G401 (cell line): ENCODE measurements at regions not wholly inside any gene's neighbourhood (a gene's known extent, or its start where the extent isn't known, plus 50 kb on each side); places are given as distances from the start of the nearest gene placed in this dataset.
"Not testable (repeated sequence)": the region's sequence is repeated elsewhere in the genome, so short reads cannot be mapped to it uniquely, and the experiment has no call there.

Experiments
- DNase-seq: peaks from one replicate; pipeline ENCODE4 v3.0.0-alpha.2; 2015; ENCODE audit warnings: low spot score
- in situ Hi-C: cut with HindIII; loops from 2 replicates; pipeline ENCODE4 v1.10.0; 2016; ENCODE audit warnings: low sequenced_read_pairs, mixed read lengths

- DNase-seq = no peak
- in situ Hi-C loops = no loop called here
Measured at GRCh38 chr2:8558956-8559355, 122.9 kb upstream of the ID2 start.

DNA sequence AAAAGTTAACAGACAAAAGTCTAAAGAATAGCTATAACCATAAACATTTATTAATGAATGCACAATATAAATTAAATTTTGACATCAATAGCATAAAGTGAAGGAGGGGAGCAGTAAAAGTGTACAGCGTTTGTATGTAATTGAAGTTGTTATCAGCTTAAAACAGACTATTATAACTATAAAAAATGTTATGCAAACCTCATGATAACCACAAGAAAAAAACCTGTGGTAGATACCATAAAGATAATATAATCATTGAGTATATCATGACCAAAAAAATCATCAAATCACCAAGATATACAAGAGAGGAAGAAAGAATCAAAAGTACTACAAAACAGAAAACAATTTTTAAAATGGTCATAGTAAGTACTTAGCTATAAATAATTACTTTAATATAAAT, 122.1 kb upstream of the ID2 start:
- DNase-seq = no peak
- in situ Hi-C loops = no loop called here

- in situ Hi-C loops, DNase-seq: not testable (repeated sequence)
Measured at GRCh38 chr2:8561692-8562091, 120.2 kb upstream of the ID2 start.

- no peak for DNase-seq
- in situ Hi-C loops = no loop called here
Measured at GRCh38 chr2:8563814-8564474, 117.9 kb upstream of the ID2 start.

- in situ Hi-C loops = no loop called here
- no peak for DNase-seq
Measured at GRCh38 chr2:8564475-8564874, 117.4 kb upstream of the ID2 start.

DNA sequence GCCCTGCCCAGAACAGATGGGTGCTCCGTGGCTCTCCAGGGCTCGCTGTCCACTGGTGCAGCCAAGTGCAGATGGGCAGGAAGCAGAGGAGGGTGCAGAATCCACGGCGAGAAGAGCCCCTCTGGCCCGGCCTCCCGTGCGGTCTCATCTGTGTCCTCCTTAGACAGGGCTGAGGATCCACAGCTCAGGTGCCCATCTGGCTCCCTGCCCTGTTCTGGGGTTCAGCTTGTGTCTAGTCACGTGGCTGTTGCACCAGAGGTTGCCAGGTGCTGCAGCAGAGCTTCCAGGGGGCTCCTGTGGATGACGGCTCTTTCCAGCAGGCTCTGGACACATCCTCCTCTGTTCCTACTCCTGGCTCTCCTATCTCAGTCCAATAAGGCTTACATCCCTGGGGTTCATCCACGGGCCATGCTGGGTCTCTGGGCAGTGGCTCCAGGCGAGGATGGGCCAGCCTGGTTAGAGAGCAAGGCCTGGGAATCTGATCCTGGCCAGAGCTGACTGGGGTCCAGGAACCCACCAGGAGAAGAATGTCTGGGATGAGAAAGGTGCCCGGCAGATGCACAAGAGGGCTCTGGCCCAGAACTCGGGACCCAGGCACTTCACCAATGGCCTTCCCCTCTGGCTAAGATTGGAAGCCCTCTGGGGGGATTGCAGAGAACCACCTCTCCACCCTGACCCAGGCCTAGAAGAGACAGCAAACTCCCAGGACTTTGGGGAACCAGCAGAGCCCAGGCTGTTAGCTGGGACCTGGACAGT, 116.3 kb upstream of the ID2 start:
- no peak for DNase-seq
- in situ Hi-C loops = no loop called here

- in situ Hi-C loops = no loop called here
- DNase-seq = no peak
Measured at GRCh38 chr2:8566155-8566670, 115.6 kb upstream of the ID2 start.

- DNase-seq = no peak
- in situ Hi-C loops = no loop called here
Measured at GRCh38 chr2:8566774-8567468, 114.9 kb upstream of the ID2 start.

DNA sequence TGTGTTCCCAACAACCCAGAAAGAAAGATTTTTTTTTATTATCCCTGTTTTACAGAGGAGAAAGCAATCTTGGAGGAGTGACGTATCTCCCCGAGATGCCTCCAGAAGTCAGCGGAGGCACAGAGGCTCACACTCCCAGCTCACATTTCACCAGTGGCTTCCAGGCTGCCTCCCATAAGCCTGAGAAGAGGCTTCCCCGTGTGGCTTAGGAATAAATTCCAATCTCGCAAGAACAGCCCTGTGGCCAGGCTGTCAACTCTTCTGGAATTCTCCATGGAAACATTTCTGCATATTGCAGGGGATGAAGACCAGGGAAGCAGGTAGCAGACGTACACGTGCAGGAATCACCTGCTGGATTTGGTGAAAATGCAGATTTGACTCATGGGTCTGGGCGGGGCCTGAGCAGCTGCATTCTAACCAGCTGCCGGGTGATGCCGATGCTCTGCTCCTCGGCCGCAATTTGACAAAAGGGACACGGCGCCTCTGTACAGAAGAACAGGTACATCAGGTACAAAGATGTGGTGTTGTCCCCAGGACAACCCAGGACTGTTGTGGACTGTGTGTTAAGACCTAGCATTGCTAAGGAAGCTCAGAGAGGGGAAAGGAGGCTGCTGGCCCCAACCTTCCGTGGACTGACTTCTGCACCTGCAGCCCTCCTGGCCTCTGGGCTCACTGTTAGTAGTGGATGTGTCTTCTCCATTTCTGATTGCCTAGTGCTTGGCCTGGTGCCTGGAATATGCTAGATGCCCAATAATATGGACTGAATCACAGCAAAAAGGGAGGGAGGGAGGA, 114.2 kb upstream of the ID2 start:
- in situ Hi-C loops = no loop called here
- no peak for DNase-seq

DNA sequence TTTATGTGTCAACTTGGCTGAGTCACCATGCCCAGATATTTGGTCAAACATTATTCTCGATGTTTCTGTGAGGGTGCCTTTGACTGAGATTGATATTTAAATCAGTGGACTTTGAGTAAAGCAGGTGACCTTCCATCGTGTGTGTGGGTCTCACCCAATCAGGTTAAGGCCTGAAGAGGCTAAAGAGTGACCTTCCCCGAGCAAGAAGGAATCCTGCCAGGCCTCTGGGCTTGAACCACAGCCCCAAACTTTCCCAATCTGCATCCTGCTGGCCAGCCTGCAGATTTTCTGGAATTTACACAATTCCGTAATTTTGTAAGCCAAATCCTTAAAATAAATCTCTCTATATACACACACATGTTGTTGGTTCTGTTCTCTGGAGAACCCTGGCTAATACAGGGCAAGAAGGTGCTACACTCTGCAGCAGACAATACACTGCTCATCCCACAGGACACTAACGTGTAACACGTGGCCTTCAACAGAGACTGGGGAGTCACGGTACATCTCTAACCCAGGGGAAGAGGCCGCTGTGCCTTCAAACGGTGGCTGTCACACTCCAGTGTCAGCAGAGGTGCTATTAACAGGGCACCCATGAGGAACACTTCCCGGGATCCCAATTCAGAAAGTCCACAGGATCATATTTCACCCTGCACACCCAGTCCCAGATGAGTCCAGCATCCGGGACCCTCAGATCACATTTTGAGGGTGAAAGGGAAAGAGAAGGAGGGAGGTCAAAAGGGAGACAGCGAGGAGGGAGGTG, 113.1 kb upstream of the ID2 start:
- in situ Hi-C loops = no loop called here
- no peak for DNase-seq

GRCh38 chr2:8569332-8569930, 112.4 kb upstream of the ID2 start:
- in situ Hi-C loops = no loop called here
- no peak for DNase-seq

DNA sequence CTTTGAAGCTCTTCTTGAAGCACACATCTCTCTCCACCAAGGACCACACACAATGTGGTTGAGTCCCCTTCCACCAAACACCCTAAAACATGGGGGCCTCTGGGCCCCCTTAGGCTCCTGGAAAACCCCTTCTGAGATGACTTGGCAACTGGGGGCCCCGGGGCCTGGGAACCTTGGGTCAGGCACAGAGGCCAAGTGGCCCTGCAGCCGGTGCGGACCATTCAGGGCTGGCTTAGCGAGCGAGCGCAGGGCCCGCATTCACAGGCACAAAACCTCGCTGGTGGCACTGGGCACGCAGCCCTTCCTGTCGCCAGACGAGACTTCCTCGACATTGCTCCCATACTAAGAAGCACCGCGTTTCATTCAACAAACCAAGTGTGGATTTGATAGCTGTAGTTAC, 111.2 kb upstream of the ID2 start:
- no peak for DNase-seq
- in situ Hi-C loops = no loop called here

GRCh38 chr2:8571301-8571791, 110.5 kb upstream of the ID2 start:
- in situ Hi-C loops = no loop called here
- no peak for DNase-seq

- no peak for DNase-seq
- in situ Hi-C loops = no loop called here
Measured at GRCh38 chr2:8571792-8572499, 109.9 kb upstream of the ID2 start.

DNA sequence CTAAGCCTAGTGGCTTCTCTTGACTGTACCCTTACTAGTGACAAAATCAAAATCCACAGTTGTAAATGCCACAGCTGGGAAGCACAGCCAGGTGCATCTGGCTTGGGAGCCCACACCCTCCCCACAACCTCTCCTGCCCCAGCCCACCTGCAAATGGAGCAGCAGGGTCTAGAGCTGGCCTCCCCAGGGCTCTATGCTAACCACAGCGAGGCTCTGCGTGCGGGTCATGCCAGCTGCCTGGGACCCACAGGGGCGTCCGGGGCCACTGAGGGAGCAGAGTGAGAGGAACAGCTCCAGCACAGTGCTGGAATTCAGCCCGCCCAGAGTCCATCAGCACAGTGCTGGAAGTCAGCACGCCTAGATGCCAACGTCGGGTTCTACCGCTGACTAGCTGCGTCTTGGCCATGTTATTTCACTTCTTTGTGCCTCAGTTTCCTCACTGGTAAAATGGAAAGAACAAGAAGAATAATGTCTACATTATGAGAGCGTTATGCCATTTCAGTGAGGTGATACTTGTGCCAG, 109.1 kb upstream of the ID2 start:
- DNase-seq = no peak
- in situ Hi-C loops = no loop called here

GRCh38 chr2:8573234-8573941, 108.5 kb upstream of the ID2 start:
- in situ Hi-C loops = no loop called here
- DNase-seq = no peak

GRCh38 chr2:8573942-8574195, 108.0 kb upstream of the ID2 start:
- in situ Hi-C loops = no loop called here
- no peak for DNase-seq
